ENCODE measurements at regions not wholly inside any gene's neighbourhood (a gene's known extent, or its start where the extent isn't known, plus 50 kb on each side); places are given as distances from the start of the nearest gene placed in this dataset.

DNA sequence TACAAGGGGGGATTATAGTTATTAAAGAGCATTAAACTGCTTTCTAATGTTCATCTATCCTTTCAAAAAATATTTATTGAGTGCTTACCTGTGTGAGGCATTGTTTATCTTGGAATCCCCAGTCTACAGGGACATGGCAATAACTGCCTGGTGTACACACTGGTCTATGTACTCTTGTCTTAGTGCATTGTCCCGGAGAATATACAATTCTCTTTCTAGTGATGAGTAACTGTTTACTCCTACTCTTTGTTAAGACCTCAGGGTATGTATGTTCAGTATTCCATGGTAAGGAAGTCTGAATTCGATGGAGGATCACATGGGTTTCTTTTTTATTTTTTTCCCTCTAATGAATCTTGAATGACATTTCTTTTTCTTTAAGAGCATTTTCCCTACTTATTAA, 772.4 kb upstream of the NR2F2 start:
- no peak overlapping the region for H3K4me3 ChIP-seq (ENCODE audit: low read depth, low read length, poor library complexity, severe bottlenecking)
- intact Hi-C loops (cut with micrococcal nuclease; ENCODE audit: unreplicated experiment), result no loop called here
- CTCF ChIA-PET, result no interaction called here
- TF ChIP-seq CTCF (conservative IDR thresholded peaks at IDR 0.05; ENCODE audit: low read depth, low read length) (no peak), EZH2 (IDR thresholded peaks at IDR 0.05; ENCODE audit: borderline replicate concordance, low read depth, low read length, poor library complexity, severe bottlenecking) (no peak)
- no peaks in the 10 kb centered on the region for H3K36me3 ChIP-seq (ENCODE audit: insufficient read depth, low read length, poor library complexity, severe bottlenecking)
- H3K4me1 ChIP-seq (ENCODE audit: insufficient read depth, low read length, poor library complexity, severe bottlenecking), result peaks cover 22% of the 10 kb centered on the region
- no peaks in the 10 kb centered on the region for H3K9me3 ChIP-seq (ENCODE audit: low read depth, low read length, poor library complexity, severe bottlenecking)
- POLR2A ChIA-PET (ENCODE audit: low non-redundant PET), result no interaction called here
- peak overlapping the region; percentile 73 for H3K27ac ChIP-seq (ENCODE audit: low read depth, low read length, poor library complexity, severe bottlenecking)
- no peaks in the 10 kb centered on the region for H3K27me3 ChIP-seq (replicated peaks; ENCODE audit: insufficient read depth, low read depth, low read length, poor library complexity)
- DNase-seq (ENCODE audit: low spot score), result no peak
- no TSS peak for BruUV-seq (replicated peaks)

DNA sequence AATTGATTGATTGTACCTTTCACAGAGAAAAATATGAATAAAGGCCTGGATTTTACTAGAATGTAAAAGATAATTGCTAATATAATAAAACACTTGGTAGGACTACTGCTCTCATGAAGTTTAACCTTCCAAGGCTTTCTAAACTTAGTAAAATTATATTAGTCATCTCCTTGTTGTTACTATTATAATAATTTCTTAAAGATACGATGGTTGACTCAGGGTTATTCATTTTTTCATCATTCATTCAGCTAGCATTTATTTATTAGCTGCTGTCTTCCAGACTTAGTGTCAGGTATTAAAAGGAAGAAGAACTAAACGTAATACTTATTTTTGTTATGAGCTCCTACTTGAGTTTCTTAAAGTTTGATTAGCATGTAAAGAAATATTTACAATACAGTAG, 771.6 kb upstream of the NR2F2 start:
- no peak for TF ChIP-seq EZH2 (IDR thresholded peaks at IDR 0.05; ENCODE audit: borderline replicate concordance, low read depth, low read length, poor library complexity, severe bottlenecking)
- no peak for TF ChIP-seq CTCF (conservative IDR thresholded peaks at IDR 0.05; ENCODE audit: low read depth, low read length)
- no TSS peak for BruUV-seq (replicated peaks)
- H3K4me3 ChIP-seq (ENCODE audit: low read depth, low read length, poor library complexity, severe bottlenecking), result no peak overlapping the region
- peaks cover 22% of the 10 kb centered on the region for H3K4me1 ChIP-seq (ENCODE audit: insufficient read depth, low read length, poor library complexity, severe bottlenecking)
- H3K27ac ChIP-seq (ENCODE audit: low read depth, low read length, poor library complexity, severe bottlenecking), result no peak overlapping the region
- intact Hi-C loops (cut with micrococcal nuclease; ENCODE audit: unreplicated experiment), result no loop called here
- H3K9me3 ChIP-seq (ENCODE audit: low read depth, low read length, poor library complexity, severe bottlenecking), result no peaks in the 10 kb centered on the region
- ChIA-PET CTCF (no interaction called here), POLR2A (ENCODE audit: low non-redundant PET) (no interaction called here)
- DNase-seq (ENCODE audit: low spot score), result no peak
- H3K27me3 ChIP-seq (replicated peaks; ENCODE audit: insufficient read depth, low read depth, low read length, poor library complexity), result no peaks in the 10 kb centered on the region
- no peaks in the 10 kb centered on the region for H3K36me3 ChIP-seq (ENCODE audit: insufficient read depth, low read length, poor library complexity, severe bottlenecking)

DNA sequence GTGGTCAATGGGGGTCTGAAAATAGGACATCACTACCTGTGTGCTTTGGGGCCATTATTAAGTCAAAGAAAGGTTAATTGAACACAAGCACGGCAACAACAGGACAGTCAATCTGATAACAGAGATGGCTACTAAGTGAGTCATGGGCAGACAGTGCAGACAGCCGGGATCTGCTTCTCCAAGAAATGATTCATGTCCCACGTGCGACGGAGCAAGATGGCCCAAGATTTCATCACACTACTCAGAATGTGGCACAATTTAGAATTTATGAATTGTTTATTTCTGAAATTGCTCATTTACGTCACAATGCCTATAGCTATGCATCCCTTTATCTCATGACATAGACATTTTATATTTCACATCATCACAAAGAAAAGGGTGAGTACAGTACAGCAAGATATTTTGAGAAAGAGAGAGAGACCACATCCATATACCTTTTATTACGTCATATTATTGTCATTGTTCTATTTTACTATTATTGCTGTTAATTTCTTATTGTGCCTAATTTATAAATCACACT, 770.6 kb upstream of the NR2F2 start:
- H3K27me3 ChIP-seq (replicated peaks; ENCODE audit: insufficient read depth, low read depth, low read length, poor library complexity), result no peaks in the 10 kb centered on the region
- H3K4me1 ChIP-seq (ENCODE audit: insufficient read depth, low read length, poor library complexity, severe bottlenecking), result peaks cover 22% of the 10 kb centered on the region
- ChIA-PET POLR2A (ENCODE audit: low non-redundant PET) (no interaction called here), CTCF (no interaction called here)
- no peak for TF ChIP-seq EZH2 (IDR thresholded peaks at IDR 0.05; ENCODE audit: borderline replicate concordance, low read depth, low read length, poor library complexity, severe bottlenecking)
- TF ChIP-seq CTCF (conservative IDR thresholded peaks at IDR 0.05; ENCODE audit: low read depth, low read length), result no peak
- intact Hi-C loops (cut with micrococcal nuclease; ENCODE audit: unreplicated experiment), result no loop called here
- no peaks in the 10 kb centered on the region for H3K36me3 ChIP-seq (ENCODE audit: insufficient read depth, low read length, poor library complexity, severe bottlenecking)
- no peak overlapping the region for H3K27ac ChIP-seq (ENCODE audit: low read depth, low read length, poor library complexity, severe bottlenecking)
- no TSS peak for BruUV-seq (replicated peaks)
- DNase-seq (ENCODE audit: low spot score), result peak; percentile 47
- H3K9me3 ChIP-seq (ENCODE audit: low read depth, low read length, poor library complexity, severe bottlenecking), result no peaks in the 10 kb centered on the region
- no peak overlapping the region for H3K4me3 ChIP-seq (ENCODE audit: low read depth, low read length, poor library complexity, severe bottlenecking)
